IMR-90 (cell line): ENCODE measurements at regions not wholly inside any gene's neighbourhood (a gene's known extent, or its start where the extent isn't known, plus 50 kb on each side); places are given as distances from the start of the nearest gene placed in this dataset.

Experiments
- ATAC-seq: fragments of 200-7000 bp; cut with Tn5 transposase; 2 replicates; pipeline ENCODE4 v1.9.1; 2020; ENCODE audit warnings: low read depth, mild to moderate bottlenecking, moderate library complexity
- BruUV-seq: library from RNA; stranded (reverse); fragments of 400-500 nt; replicated peaks from 2 replicates; lab custom pipeline; 2021; lab: Mats Ljungman, UMichigan
- CTCF ChIA-PET: fragments of 300-600 bp; formaldehyde crosslinking; extraction: SDS; loops from one replicate; lab custom pipeline; 2021; ENCODE audit warnings: antibody characterized with exemption; lab: Yijun Ruan, JAX
- POLR2A ChIA-PET: fragments of 300-600 bp; sonication (Branson Sonifier 250); formaldehyde crosslinking; loops from one replicate; lab custom pipeline; 2022; ENCODE audit warnings: antibody characterized with exemption; ENCODE audit not compliant: unreplicated experiment; lab: Charles Lee
- DNase-seq: peaks from one replicate; pipeline ENCODE4 v3.0.0; 2013
- H2AFZ ChIP-seq: replicated peaks from 2 replicates; pipeline ENCODE3; 2013; ENCODE audit warnings: low read length, mild to moderate bottlenecking; ENCODE audit not compliant: poor library complexity
- H2AK5ac ChIP-seq: 2 replicates; pipeline ENCODE4 v1.6.1; 2013; ENCODE audit warnings: low read depth, low read length, inconsistent platforms
- H2AK9ac ChIP-seq: replicated peaks from 2 replicates; pipeline ENCODE3; 2013; ENCODE audit warnings: mild to moderate bottlenecking, low read depth, low read length, moderate library complexity; ENCODE audit not compliant: poor library complexity
- H2BK120ac ChIP-seq: 2 replicates; pipeline ENCODE4 v1.6.1; 2013; ENCODE audit warnings: low read depth, low read length, inconsistent platforms
- H2BK15ac ChIP-seq: 3 replicates; pipeline ENCODE4 v1.6.1; 2013; ENCODE audit warnings: low read depth, low read length, inconsistent platforms
- H2BK20ac ChIP-seq: 2 replicates; pipeline ENCODE4 v1.6.1; 2013; ENCODE audit warnings: low read depth, mild to moderate bottlenecking, inconsistent platforms, low read length, moderate library complexity
- H2BK5ac ChIP-seq: 2 replicates; pipeline ENCODE4 v1.6.1; 2013; ENCODE audit warnings: mild to moderate bottlenecking, low read depth, low read length, inconsistent platforms; ENCODE audit not compliant: poor library complexity, severe bottlenecking
- H3K14ac ChIP-seq: replicated peaks from 2 replicates; pipeline ENCODE4 v1.6.1; 2013; ENCODE audit warnings: low read depth, low read length, inconsistent platforms
- H3K18ac ChIP-seq: 2 replicates; pipeline ENCODE4 v1.6.1; 2013; ENCODE audit warnings: low read depth, low read length, control low read depth
- H3K23ac ChIP-seq: 2 replicates; pipeline ENCODE4 v1.6.1; 2013; ENCODE audit warnings: low read depth, low read length, inconsistent platforms
- H3K27ac ChIP-seq: 2 replicates; pipeline ENCODE4 v1.5.1; 2013; ENCODE audit warnings: mild to moderate bottlenecking, control low read depth, low read length; ENCODE audit not compliant: insufficient read depth
- H3K27me3 ChIP-seq: 2 replicates; pipeline ENCODE4 v1.6.1; 2013; ENCODE audit warnings: low read length; ENCODE audit not compliant: control insufficient read depth, insufficient read depth
- H3K36me3 ChIP-seq: 2 replicates; pipeline ENCODE4 v1.6.1; 2013; ENCODE audit warnings: low read length, mixed read lengths; ENCODE audit not compliant: control insufficient read depth, insufficient read depth
- H3K4ac ChIP-seq: 2 replicates; pipeline ENCODE4 v1.6.1; 2013; ENCODE audit warnings: low read depth, low read length, inconsistent platforms
- H3K4me1 ChIP-seq: 2 replicates; pipeline ENCODE4 v1.6.1; 2013; ENCODE audit warnings: low read length, mixed read lengths; ENCODE audit not compliant: control insufficient read depth, insufficient read depth
- H3K4me2 ChIP-seq: 2 replicates; pipeline ENCODE4 v1.6.1; 2013; ENCODE audit warnings: low read depth, mild to moderate bottlenecking, control low read depth, low read length, moderate library complexity
- H3K4me3 ChIP-seq: 2 replicates; pipeline ENCODE4 v1.5.1; 2013; ENCODE audit warnings: low read depth, mild to moderate bottlenecking, control low read depth, low read length, moderate library complexity; ENCODE audit not compliant: insufficient read depth
- H3K56ac ChIP-seq: 2 replicates; pipeline ENCODE4 v1.6.1; 2013; ENCODE audit warnings: low read length, inconsistent platforms; ENCODE audit not compliant: insufficient read depth; ENCODE audit errors: extremely low read depth
- H3K79me1 ChIP-seq, 2 experiments: 2 replicates each; pipeline ENCODE4 v1.6.1; 2013; ENCODE audit warnings: low read length in 2 of 2, inconsistent platforms in 1 of 2, low read depth in 1 of 2
- H3K9ac ChIP-seq: 2 replicates; pipeline ENCODE4 v1.6.1; 2013; ENCODE audit warnings: low read depth, low read length, control low read depth
- H3K9me1 ChIP-seq: 2 replicates; pipeline ENCODE4 v1.6.1; 2013; ENCODE audit warnings: low read length, inconsistent platforms; ENCODE audit not compliant: insufficient read depth
- H3K9me3 ChIP-seq: 2 replicates; pipeline ENCODE4 v1.6.1; 2013; ENCODE audit warnings: low read length; ENCODE audit not compliant: control insufficient read depth, insufficient read depth
- H4K20me1 ChIP-seq: 2 replicates; pipeline ENCODE4 v1.6.1; 2013; ENCODE audit warnings: low read length, inconsistent platforms; ENCODE audit not compliant: insufficient read depth
- H4K5ac ChIP-seq: 2 replicates; pipeline ENCODE4 v1.6.1; 2013; ENCODE audit warnings: mild to moderate bottlenecking, low read depth, low read length, control low read depth
- H4K8ac ChIP-seq, 2 experiments: 2 replicates each; pipeline ENCODE4 v1.6.1; 2013; ENCODE audit warnings: low read depth in 2 of 2, low read length in 2 of 2, control low read depth in 1 of 2, inconsistent platforms in 1 of 2
- H4K91ac ChIP-seq: 2 replicates; pipeline ENCODE4 v1.6.1; 2013; ENCODE audit warnings: low read depth, low read length, inconsistent platforms; ENCODE audit not compliant: insufficient read depth
- BHLHE40 ChIP-seq: fragments of 150-350 bp; IDR thresholded peaks from 2 replicates; pipeline ENCODE4 v1.6.1; 2016; ENCODE audit warnings: mild to moderate bottlenecking, low read depth, low read length
- CEBPB ChIP-seq: IDR thresholded peaks from 2 replicates; pipeline ENCODE4 v1.6.1; 2012; ENCODE audit warnings: low read depth, low read length, improper control_type of control experiment
- CHD1 ChIP-seq: IDR thresholded peaks from 2 replicates; pipeline ENCODE4 v1.6.1; 2012; ENCODE audit warnings: low read depth, low read length, improper control_type of control experiment
- FOS ChIP-seq: fragments of 150-350 bp; IDR thresholded peaks from 2 replicates; pipeline ENCODE4 v1.6.1; 2016; ENCODE audit warnings: low read depth, low read length
- MAFK ChIP-seq: IDR thresholded peaks from 2 replicates; pipeline ENCODE4 v1.6.1; 2012; ENCODE audit warnings: low read depth, low read length, improper control_type of control experiment
- MAZ ChIP-seq: IDR thresholded peaks from 2 replicates; pipeline ENCODE4 v1.6.1; 2012; ENCODE audit warnings: low read depth, mild to moderate bottlenecking, low read length, improper control_type of control experiment, moderate library complexity, borderline replicate concordance
- MXI1 ChIP-seq: IDR thresholded peaks from 2 replicates; pipeline ENCODE4 v1.6.1; 2012; ENCODE audit warnings: low read depth, mild to moderate bottlenecking, low read length, moderate library complexity, borderline replicate concordance
- NFE2L2 ChIP-seq: fragments of 150-350 bp; IDR thresholded peaks from 2 replicates; pipeline ENCODE4 v1.6.1; 2016; ENCODE audit warnings: low read depth, mild to moderate bottlenecking, low read length
- POLR2A ChIP-seq: IDR thresholded peaks from 2 replicates; pipeline ENCODE4 v1.6.1; 2012; ENCODE audit warnings: mild to moderate bottlenecking, low read depth, low read length
- RAD21 ChIP-seq: IDR thresholded peaks from 2 replicates; pipeline ENCODE4 v1.6.1; 2012; ENCODE audit warnings: low read length, improper control_type of control experiment
- RCOR1 ChIP-seq: IDR thresholded peaks from 2 replicates; pipeline ENCODE4 v1.6.1; 2012; ENCODE audit warnings: mild to moderate bottlenecking, low read length, improper control_type of control experiment; ENCODE audit not compliant: insufficient replicate concordance
- RFX5 ChIP-seq: IDR thresholded peaks from 2 replicates; pipeline ENCODE4 v1.8.0; 2012; ENCODE audit warnings: low read depth, mild to moderate bottlenecking, low read length, moderate library complexity
- SMC3 ChIP-seq: fragments of 150-350 bp; IDR thresholded peaks from 2 replicates; pipeline ENCODE4 v1.6.1; 2016; ENCODE audit warnings: low read depth, mild to moderate bottlenecking, antibody characterized with exemption, low read length, moderate library complexity
- WGBS, 2 experiments: methylation state at CpG; one replicate each; pipeline versions ENCODE4 v1.1.5 to v1.1.7; 2013; ENCODE audit warnings: missing lambda C conversion rate in 2 of 2; ENCODE audit not compliant: insufficient read length in 1 of 2; ENCODE audit errors: extremely low coverage in 2 of 2; 5-methylcytosine and 5-hydroxymethylcytosine counted together
- dilution Hi-C: fragments of 300-500 bp; cut with HindIII; formaldehyde crosslinking; loops from one replicate; pipeline ENCODE4 v1.14.3; 2018; ENCODE audit warnings: low sequenced_read_pairs; ENCODE audit not compliant: unreplicated experiment
- in situ Hi-C: fragments of 300-500 bp; cut with MboI; formaldehyde crosslinking; loops from 3 replicates; pipeline ENCODE4 v1.14.3; 2019; ENCODE audit warnings: low sequenced_read_pairs, inconsistent platforms, mixed read lengths
- intact Hi-C: fragments of 100-400 bp; cut with micrococcal nuclease; formaldehyde crosslinking; loops from 2 replicates; pipeline ENCODE4 v1.10.0; 2022
- TF ChIP-seq, protein P1 (sequence below): fragments of 150-350 bp; IDR thresholded peaks from 2 replicates; pipeline ENCODE4 v1.6.1; 2017; ENCODE audit warnings: mild to moderate bottlenecking, antibody characterized with exemption, low read length, low read depth
- TF ChIP-seq, protein P2 (sequence below): fragments of 150-350 bp; IDR thresholded peaks from 2 replicates; pipeline ENCODE4 v1.6.1; 2016; ENCODE audit warnings: low read depth, mild to moderate bottlenecking, low read length, moderate library complexity, borderline replicate concordance
- TF ChIP-seq, protein P3 (sequence below): conservative IDR thresholded peaks from 2 replicates; pipeline ENCODE4 v1.5.1; 2012; ENCODE audit warnings: mild to moderate bottlenecking, low read depth, low read length, improper control_type of control experiment

DNA sequence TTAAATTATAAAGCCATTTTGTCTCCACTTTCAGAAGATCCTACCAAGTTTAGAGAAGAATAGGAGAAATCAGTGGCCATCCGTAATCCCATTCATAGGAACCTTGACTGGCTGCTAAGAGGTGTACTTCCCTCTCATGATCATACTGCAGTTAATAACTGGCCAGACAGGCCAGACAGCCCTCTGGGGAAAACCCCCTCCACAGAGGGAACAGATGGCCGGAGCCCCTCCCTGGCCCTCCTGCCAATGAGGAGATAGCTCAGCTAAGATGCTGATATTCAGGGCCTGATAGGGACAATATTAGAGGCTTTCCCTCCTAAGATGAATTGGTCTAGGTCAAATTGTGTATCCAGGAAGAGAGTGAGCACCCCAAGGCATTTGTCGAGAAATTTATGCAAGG, 200.0 kb upstream of the MAOA start:
- H3K4me3 ChIP-seq = no peak overlapping the region
- no peak overlapping the region for H3K14ac ChIP-seq
- no peaks in the 10 kb centered on the region for H3K27me3 ChIP-seq
- H3K18ac ChIP-seq = no peak overlapping the region
- no peak overlapping the region for H3K9ac ChIP-seq
- H3K9me1 ChIP-seq = no peaks in the 10 kb centered on the region
- TF ChIP-seq, protein P1, sequence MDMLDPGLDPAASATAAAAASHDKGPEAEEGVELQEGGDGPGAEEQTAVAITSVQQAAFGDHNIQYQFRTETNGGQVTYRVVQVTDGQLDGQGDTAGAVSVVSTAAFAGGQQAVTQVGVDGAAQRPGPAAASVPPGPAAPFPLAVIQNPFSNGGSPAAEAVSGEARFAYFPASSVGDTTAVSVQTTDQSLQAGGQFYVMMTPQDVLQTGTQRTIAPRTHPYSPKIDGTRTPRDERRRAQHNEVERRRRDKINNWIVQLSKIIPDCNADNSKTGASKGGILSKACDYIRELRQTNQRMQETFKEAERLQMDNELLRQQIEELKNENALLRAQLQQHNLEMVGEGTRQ = no peak
- TF ChIP-seq BHLHE40 (no peak), MXI1 (no peak), CEBPB (no peak), RCOR1 (no peak), RAD21 (no peak), MAZ (no peak), MAFK (no peak), NFE2L2 (no peak), RFX5 (no peak), FOS (no peak), SMC3 (no peak), CHD1 (no peak), POLR2A (no peak)
- TF ChIP-seq, protein P2, sequence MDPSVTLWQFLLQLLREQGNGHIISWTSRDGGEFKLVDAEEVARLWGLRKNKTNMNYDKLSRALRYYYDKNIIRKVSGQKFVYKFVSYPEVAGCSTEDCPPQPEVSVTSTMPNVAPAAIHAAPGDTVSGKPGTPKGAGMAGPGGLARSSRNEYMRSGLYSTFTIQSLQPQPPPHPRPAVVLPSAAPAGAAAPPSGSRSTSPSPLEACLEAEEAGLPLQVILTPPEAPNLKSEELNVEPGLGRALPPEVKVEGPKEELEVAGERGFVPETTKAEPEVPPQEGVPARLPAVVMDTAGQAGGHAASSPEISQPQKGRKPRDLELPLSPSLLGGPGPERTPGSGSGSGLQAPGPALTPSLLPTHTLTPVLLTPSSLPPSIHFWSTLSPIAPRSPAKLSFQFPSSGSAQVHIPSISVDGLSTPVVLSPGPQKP = no peak
- TF ChIP-seq, protein P3, sequence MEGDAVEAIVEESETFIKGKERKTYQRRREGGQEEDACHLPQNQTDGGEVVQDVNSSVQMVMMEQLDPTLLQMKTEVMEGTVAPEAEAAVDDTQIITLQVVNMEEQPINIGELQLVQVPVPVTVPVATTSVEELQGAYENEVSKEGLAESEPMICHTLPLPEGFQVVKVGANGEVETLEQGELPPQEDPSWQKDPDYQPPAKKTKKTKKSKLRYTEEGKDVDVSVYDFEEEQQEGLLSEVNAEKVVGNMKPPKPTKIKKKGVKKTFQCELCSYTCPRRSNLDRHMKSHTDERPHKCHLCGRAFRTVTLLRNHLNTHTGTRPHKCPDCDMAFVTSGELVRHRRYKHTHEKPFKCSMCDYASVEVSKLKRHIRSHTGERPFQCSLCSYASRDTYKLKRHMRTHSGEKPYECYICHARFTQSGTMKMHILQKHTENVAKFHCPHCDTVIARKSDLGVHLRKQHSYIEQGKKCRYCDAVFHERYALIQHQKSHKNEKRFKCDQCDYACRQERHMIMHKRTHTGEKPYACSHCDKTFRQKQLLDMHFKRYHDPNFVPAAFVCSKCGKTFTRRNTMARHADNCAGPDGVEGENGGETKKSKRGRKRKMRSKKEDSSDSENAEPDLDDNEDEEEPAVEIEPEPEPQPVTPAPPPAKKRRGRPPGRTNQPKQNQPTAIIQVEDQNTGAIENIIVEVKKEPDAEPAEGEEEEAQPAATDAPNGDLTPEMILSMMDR = no peak
- ChIA-PET POLR2A (no interaction called here), CTCF (no interaction called here)
- no peak overlapping the region for H3K4ac ChIP-seq
- H3K4me1 ChIP-seq = no peaks in the 10 kb centered on the region
- WGBS, 2 experiments = no CpG with 5 or more reads among the region's 3 CpGs
- peaks cover 11% of the 10 kb centered on the region for H3K9me3 ChIP-seq
- H3K4me2 ChIP-seq = no peak overlapping the region
- H2BK15ac ChIP-seq = no peak overlapping the region
- H2AK9ac ChIP-seq = no peak overlapping the region
- DNase-seq (no peak), ATAC-seq (no peak)
- no peak overlapping the region for H3K27ac ChIP-seq
- H2BK5ac ChIP-seq = no peak overlapping the region
- H2AFZ ChIP-seq = no peak overlapping the region
- no peaks in the 10 kb centered on the region for H3K36me3 ChIP-seq
- no peak overlapping the region for H2AK5ac ChIP-seq
- no peak overlapping the region for H3K23ac ChIP-seq
- H4K20me1 ChIP-seq = no peaks in the 10 kb centered on the region
- no peak overlapping the region for H4K5ac ChIP-seq
- H2BK20ac ChIP-seq = no peak overlapping the region
- no peak overlapping the region for H4K91ac ChIP-seq
- BruUV-seq = no TSS peak
- dilution Hi-C loops (no loop called here), intact Hi-C loops (no loop called here), in situ Hi-C loops (no loop called here)
- H3K56ac ChIP-seq = no peak overlapping the region
- H4K8ac ChIP-seq = no peak overlapping the region
- no peak overlapping the region for H2BK120ac ChIP-seq
- H3K79me1 ChIP-seq = no peaks in the 10 kb centered on the region
